UCSD-AML1 (cell line): ENCODE measurements at regions not wholly inside any gene's neighbourhood (a gene's known extent, or its start where the extent isn't known, plus 50 kb on each side); places are given as distances from the start of the nearest gene placed in this dataset.
A peak's percentile ranks its signal among the peaks of the same experiment; 100 is the strongest.
"Not testable (repeated sequence)": the region's sequence is repeated elsewhere in the genome, so short reads cannot be mapped to it uniquely, and the experiment has no call there.

Source experiments
- DNase-seq: peaks from one replicate; lab custom pipeline; 2025; ENCODE audit not compliant: unreplicated experiment; lab: John Stamatoyannopoulos, UW

GRCh38 chr2:154580767-154581166, 117.7 kb upstream of the KCNJ3 start:
- DNase-seq: no peak

GRCh38 chr2:154582694-154583093, 115.8 kb upstream of the KCNJ3 start:
- not testable (repeated sequence) for DNase-seq

GRCh38 chr2:154583274-154583673, 115.2 kb upstream of the KCNJ3 start:
- not testable (repeated sequence) for DNase-seq

- no peak for DNase-seq
These were observed 110.8 kb upstream of the KCNJ3 start for GRCh38 chr2:154587739-154588138.

GRCh38 chr2:154588838-154589237, 109.7 kb upstream of the KCNJ3 start:
- no peak for DNase-seq

- no peak for DNase-seq
These were observed 109.0 kb upstream of the KCNJ3 start for GRCh38 chr2:154589514-154589913.

GRCh38 chr2:154591294-154591820, 107.1 kb upstream of the KCNJ3 start:
- no peak for DNase-seq

- no peak for DNase-seq
These were observed 99.3 kb upstream of the KCNJ3 start for GRCh38 chr2:154599189-154599588.

- DNase-seq: no peak
These were observed 97.5 kb upstream of the KCNJ3 start for GRCh38 chr2:154600927-154601494.

GRCh38 chr2:154603682-154604081, 94.8 kb upstream of the KCNJ3 start:
- DNase-seq: no peak

- no peak for DNase-seq
These were observed 90.1 kb upstream of the KCNJ3 start for GRCh38 chr2:154608438-154608837.

- DNase-seq: no peak
These were observed 83.6 kb upstream of the KCNJ3 start for GRCh38 chr2:154614906-154615305.

GRCh38 chr2:154616659-154617058, 81.8 kb upstream of the KCNJ3 start:
- no peak for DNase-seq

- no peak for DNase-seq
These were observed 78.0 kb upstream of the KCNJ3 start for GRCh38 chr2:154620471-154620870.

- peak; percentile 6 for DNase-seq
These were observed 74.7 kb upstream of the KCNJ3 start for GRCh38 chr2:154623819-154624218.

- DNase-seq: no peak
These were observed 61.0 kb upstream of the KCNJ3 start for GRCh38 chr2:154637456-154637855.

GRCh38 chr2:154638783-154639182, 59.7 kb upstream of the KCNJ3 start:
- no peak for DNase-seq

- DNase-seq: no peak
These were observed 58.5 kb upstream of the KCNJ3 start for GRCh38 chr2:154640000-154640399.
